ENCODE measurements at regions not wholly inside any gene's neighbourhood (a gene's known extent, or its start where the extent isn't known, plus 50 kb on each side); places are given as distances from the start of the nearest gene placed in this dataset.
A peak's percentile ranks its signal among the peaks of the same experiment; 100 is the strongest.
"Not testable (repeated sequence)": the region's sequence is repeated elsewhere in the genome, so short reads cannot be mapped to it uniquely, and the experiment has no call there.

GRCh38 chr10:47622719-47623118, 99.3 kb upstream of the AGAP9 start:
- DNase-seq: not testable (repeated sequence)

- peak; percentile 9 for DNase-seq
Observed at GRCh38 chr10:47619300-47620012, 96.0 kb upstream of the AGAP9 start.

GRCh38 chr10:47609311-47609710, 85.9 kb upstream of the AGAP9 start:
- not testable (repeated sequence) for DNase-seq

- not testable (repeated sequence) for DNase-seq
Observed at GRCh38 chr10:47605791-47606773, 82.6 kb upstream of the AGAP9 start.

GRCh38 chr10:47600604-47601003, 77.2 kb upstream of the AGAP9 start:
- DNase-seq: not testable (repeated sequence)

GRCh38 chr10:47600127-47600526, 76.7 kb upstream of the AGAP9 start:
- DNase-seq: not testable (repeated sequence)

- DNase-seq: not testable (repeated sequence)
Observed at GRCh38 chr10:47599657-47600056, 76.2 kb upstream of the AGAP9 start.

- not testable (repeated sequence) for DNase-seq
Observed at GRCh38 chr10:47593805-47594204, 70.4 kb upstream of the AGAP9 start.

GRCh38 chr10:47593129-47593528, 69.7 kb upstream of the AGAP9 start:
- DNase-seq: not testable (repeated sequence)

GRCh38 chr10:47590956-47591355, 67.5 kb upstream of the AGAP9 start:
- not testable (repeated sequence) for DNase-seq

- not testable (repeated sequence) for DNase-seq
Observed at GRCh38 chr10:47590534-47590933, 67.1 kb upstream of the AGAP9 start.

- not testable (repeated sequence) for DNase-seq
Observed at GRCh38 chr10:47582051-47582450, 58.6 kb upstream of the AGAP9 start.

GRCh38 chr10:47580063-47580462, 56.6 kb upstream of the AGAP9 start:
- not testable (repeated sequence) for DNase-seq

- not testable (repeated sequence) for DNase-seq
Observed at GRCh38 chr10:47578547-47578946, 55.1 kb upstream of the AGAP9 start.
